NOMO-1 treated with DMSO at 0.1 percent for 48 hours (cell line): ENCODE measurements at regions not wholly inside any gene's neighbourhood (a gene's known extent, or its start where the extent isn't known, plus 50 kb on each side); places are given as distances from the start of the nearest gene placed in this dataset.
"Not testable (repeated sequence)": the region's sequence is repeated elsewhere in the genome, so short reads cannot be mapped to it uniquely, and the experiment has no call there.

ENCODE experiments used
- DNase-seq: peaks from one replicate; lab custom pipeline; 2025; ENCODE audit not compliant: unreplicated experiment; lab: John Stamatoyannopoulos, UW

GRCh38 chr20:47960769-47961541 is 175.7 kb upstream of the SULF2 start:
- DNase-seq, result no peak

- no peak for DNase-seq
Measured at GRCh38 chr20:47960277-47960676, 175.0 kb upstream of the SULF2 start.

- not testable (repeated sequence) for DNase-seq
Measured at GRCh38 chr20:47957989-47958801, 172.9 kb upstream of the SULF2 start.

- no peak for DNase-seq
Measured at GRCh38 chr20:47957135-47957534, 171.9 kb upstream of the SULF2 start.

- DNase-seq, result no peak
Measured at GRCh38 chr20:47956268-47956995, 171.2 kb upstream of the SULF2 start.

- DNase-seq, result no peak
Measured at GRCh38 chr20:47953471-47953870, 168.2 kb upstream of the SULF2 start.

- no peak for DNase-seq
Measured at GRCh38 chr20:47952023-47952564, 166.8 kb upstream of the SULF2 start.

GRCh38 chr20:47951521-47951971 is 166.3 kb upstream of the SULF2 start:
- DNase-seq, result no peak

GRCh38 chr20:47950913-47951283 is 165.6 kb upstream of the SULF2 start:
- DNase-seq, result no peak

- no peak for DNase-seq
Measured at GRCh38 chr20:47950124-47950912, 165.0 kb upstream of the SULF2 start.

- no peak for DNase-seq
Measured at GRCh38 chr20:47949230-47949629, 163.9 kb upstream of the SULF2 start.

- DNase-seq, result peak; percentile 95
Measured at GRCh38 chr20:47944682-47945081, 159.4 kb upstream of the SULF2 start.

- DNase-seq, result no peak
Measured at GRCh38 chr20:47941869-47942268, 156.6 kb upstream of the SULF2 start.

- DNase-seq, result no peak
Measured at GRCh38 chr20:47940101-47940813, 155.0 kb upstream of the SULF2 start.

GRCh38 chr20:47936612-47937011 is 151.3 kb upstream of the SULF2 start:
- no peak for DNase-seq

- no peak for DNase-seq
Measured at GRCh38 chr20:47934761-47935160, 149.5 kb upstream of the SULF2 start.

GRCh38 chr20:47931443-47931842 is 146.2 kb upstream of the SULF2 start:
- no peak for DNase-seq

GRCh38 chr20:47931002-47931401 is 145.7 kb upstream of the SULF2 start:
- DNase-seq, result no peak

GRCh38 chr20:47929368-47930115 is 144.3 kb upstream of the SULF2 start:
- DNase-seq, result no peak
